OCI-LY1 (cell line): ENCODE measurements at regions not wholly inside any gene's neighbourhood (a gene's known extent, or its start where the extent isn't known, plus 50 kb on each side); places are given as distances from the start of the nearest gene placed in this dataset.

ENCODE experiments used
- EZH2 ChIP-seq: fragments of 200-600 bp; sonication (generic), shearing (Covaris generic); IDR thresholded peaks from 2 replicates; pipeline ENCODE4 v1.8.0; 2017; ENCODE audit warnings: borderline replicate concordance, mixed run types, mild to moderate bottlenecking, antibody characterized with exemption, low read length, moderate library complexity, mixed read lengths
- TF ChIP-seq, protein P1 (sequence below): fragments of 200-600 bp; sonication (generic), shearing (Covaris generic); IDR thresholded peaks from 2 replicates; pipeline ENCODE4 v1.5.1; 2017; ENCODE audit warnings: mild to moderate bottlenecking, antibody characterized with exemption, low read length, moderate library complexity, mixed read lengths

DNA sequence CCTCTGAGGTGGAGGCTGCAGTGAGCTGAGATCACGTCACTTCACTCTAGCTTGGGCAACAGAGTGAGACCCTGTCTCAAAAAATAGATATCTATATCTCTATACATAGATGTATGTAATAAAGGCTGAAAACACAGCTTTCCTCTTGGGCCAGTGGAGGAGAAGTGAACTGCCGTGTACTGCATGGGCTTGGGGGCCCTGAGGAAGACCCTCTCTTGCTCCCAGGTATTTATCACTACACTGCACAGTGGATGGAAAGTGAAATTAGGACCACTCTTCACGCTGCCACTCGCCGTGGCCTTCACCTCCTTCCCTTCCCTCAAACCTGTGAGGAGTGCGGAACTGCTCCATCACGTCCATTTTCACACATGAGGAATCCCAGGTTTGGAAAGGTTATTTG, 68.8 kb upstream of the SIAH1 start:
- TF ChIP-seq, protein P1, sequence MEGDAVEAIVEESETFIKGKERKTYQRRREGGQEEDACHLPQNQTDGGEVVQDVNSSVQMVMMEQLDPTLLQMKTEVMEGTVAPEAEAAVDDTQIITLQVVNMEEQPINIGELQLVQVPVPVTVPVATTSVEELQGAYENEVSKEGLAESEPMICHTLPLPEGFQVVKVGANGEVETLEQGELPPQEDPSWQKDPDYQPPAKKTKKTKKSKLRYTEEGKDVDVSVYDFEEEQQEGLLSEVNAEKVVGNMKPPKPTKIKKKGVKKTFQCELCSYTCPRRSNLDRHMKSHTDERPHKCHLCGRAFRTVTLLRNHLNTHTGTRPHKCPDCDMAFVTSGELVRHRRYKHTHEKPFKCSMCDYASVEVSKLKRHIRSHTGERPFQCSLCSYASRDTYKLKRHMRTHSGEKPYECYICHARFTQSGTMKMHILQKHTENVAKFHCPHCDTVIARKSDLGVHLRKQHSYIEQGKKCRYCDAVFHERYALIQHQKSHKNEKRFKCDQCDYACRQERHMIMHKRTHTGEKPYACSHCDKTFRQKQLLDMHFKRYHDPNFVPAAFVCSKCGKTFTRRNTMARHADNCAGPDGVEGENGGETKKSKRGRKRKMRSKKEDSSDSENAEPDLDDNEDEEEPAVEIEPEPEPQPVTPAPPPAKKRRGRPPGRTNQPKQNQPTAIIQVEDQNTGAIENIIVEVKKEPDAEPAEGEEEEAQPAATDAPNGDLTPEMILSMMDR = no peak
- no peak for TF ChIP-seq EZH2
